Stromal cell of bone marrow (primary cell): ENCODE measurements at regions not wholly inside any gene's neighbourhood (a gene's known extent, or its start where the extent isn't known, plus 50 kb on each side); places are given as distances from the start of the nearest gene placed in this dataset.
A peak's percentile ranks its signal among the peaks of the same experiment; 100 is the strongest.
"Not testable (repeated sequence)": the region's sequence is repeated elsewhere in the genome, so short reads cannot be mapped to it uniquely, and the experiment has no call there.

Experiments used
- DNase-seq: peaks from one replicate; pipeline ENCODE4 v3.0.0-alpha.2; 2012; ENCODE audit warnings: low read depth

DNA sequence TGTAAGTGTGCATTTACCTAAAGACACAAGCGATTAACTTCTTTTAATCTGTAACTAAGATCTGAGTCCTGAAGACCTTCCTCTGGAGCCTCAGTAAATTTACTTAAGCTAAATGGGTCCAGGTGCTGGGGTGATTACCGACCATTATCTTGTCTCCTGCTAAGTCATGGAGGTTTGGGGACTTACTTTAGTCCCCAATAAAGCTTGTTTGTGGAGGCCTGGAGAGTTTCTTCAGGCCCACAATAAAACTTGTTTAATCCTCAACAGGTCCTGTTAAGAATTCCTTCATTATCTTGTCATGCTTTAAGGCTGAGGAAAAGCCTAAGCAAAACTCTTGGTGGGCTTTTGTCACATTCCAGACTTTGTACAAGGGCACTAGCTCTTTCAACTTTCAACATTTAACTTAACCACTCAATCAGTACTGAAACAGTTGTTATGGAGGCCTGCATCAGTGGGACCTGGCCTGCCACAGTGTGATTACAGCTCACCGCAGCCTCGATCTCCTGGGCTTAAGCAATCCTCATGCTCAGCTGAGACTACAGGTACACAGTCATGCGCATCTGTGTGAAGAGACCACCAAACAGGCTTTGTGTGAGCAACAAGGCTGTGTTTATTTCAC is 84.0 kb downstream of the FMO4 start:
- no peak for DNase-seq

DNA sequence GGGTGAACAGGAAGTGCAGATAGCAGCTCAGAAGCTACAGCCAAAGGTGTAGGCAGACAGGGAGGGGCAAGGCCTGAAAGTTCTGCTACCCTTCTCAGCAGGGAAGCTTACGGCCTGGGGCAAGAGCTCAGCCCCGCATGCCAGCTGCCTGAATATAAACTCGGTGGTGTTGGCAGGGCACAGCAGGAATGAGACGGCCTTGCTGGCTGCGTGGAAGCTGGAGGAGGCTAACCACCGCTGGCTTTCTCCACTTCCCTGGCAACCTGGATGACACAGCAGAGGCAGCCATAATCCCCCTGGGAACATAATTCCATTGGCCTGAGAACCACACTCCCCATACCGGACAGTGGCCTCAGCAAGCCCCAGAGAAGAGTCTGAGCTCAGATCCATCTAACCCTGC is 81.9 kb upstream of the PRRC2C start:
- DNase-seq: no peak

DNA sequence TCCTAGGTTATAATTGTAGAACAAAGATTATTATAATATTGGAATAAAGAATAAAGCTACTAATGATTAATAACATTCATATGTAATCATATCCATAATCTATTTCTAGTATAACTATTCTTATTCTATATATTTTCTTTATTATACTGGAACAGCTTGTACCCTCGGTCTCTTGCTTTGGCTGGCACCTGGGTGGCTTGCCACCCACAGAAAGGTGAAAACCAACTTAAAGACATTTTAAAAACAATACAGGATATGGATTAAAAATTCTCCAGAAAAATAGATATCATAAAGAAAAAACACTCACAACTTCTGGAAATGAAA is 80.0 kb upstream of the PRRC2C start:
- no peak for DNase-seq

DNA sequence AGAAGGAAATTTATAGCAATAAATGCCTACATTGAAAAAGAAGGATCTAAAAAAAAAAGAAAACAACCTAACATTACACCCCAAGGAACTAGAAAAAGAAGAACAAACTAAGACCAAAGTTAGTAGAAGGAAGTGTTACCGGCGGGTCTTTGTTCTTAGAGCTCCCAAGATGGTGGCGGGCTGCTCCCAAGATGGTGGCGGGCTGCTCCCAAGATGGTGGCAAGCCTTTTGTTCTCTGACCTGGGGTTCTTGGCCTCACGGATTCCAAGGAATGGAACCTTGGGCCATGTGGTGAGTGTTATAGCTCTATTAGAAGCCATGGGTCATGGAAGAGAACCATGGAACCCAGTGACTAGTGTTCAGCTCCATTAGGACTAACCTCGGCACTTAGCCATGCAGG is 71.8 kb upstream of the PRRC2C start:
- DNase-seq: not testable (repeated sequence)

- no peak for DNase-seq
Observed at GRCh38 chr1:171418546-171418945, 66.8 kb upstream of the PRRC2C start.

- no peak for DNase-seq
Observed at GRCh38 chr1:171420810-171421209, 64.5 kb upstream of the PRRC2C start.

DNA sequence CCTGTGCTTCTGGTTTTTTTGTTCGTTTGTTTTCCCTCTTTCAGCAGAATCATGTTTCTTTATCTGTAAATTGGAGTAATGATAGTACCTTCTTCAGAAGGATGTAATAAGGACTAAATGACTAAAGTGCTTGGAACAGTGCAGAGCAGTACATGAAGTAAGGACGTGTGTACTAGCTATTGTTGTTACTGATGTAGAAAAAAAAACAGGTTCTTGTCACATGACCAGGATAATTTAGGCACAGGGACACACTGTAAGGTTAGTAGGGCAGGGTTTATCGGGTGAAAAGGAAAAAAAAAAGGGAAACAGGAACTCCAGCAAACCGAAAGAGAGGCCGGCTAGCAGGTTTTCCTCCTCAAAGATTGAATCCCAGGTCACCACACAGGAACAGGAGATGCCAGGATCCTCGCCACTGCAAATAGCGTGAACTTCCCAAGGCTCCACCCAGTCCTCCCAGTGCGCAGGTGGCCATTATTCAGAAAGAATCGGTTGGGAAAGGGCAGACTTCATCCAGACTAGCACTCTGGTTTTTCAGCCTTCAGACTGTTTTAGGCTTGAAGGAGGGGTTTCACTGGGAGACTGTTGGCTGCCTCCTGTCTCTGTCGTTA is 63.8 kb upstream of the PRRC2C start:
- DNase-seq: no peak

GRCh38 chr1:171422511-171422910 is 62.8 kb upstream of the PRRC2C start:
- no peak for DNase-seq

DNA sequence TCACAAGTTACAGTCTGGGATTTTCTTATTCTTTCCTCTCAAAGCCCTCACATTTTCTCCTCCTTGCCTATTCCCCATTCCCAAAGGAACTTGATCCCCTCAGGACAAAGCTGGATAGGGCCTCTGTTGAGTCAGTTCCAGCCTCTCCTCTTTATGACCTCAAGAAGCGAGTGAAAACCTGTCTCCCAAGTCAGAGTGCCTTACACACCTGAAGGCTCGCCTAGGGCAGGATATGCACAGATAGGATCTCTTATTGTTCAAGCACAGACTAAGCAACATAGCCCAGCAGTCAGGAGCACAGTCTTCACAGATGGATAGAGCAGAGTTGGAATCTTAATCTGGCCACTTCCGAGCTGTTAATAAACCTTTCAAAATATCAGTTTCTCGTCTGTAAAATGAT is 60.8 kb upstream of the PRRC2C start:
- DNase-seq: no peak

GRCh38 chr1:171426645-171427044 is 58.7 kb upstream of the PRRC2C start:
- no peak for DNase-seq

GRCh38 chr1:171427852-171428471 is 57.4 kb upstream of the PRRC2C start:
- no peak for DNase-seq

DNA sequence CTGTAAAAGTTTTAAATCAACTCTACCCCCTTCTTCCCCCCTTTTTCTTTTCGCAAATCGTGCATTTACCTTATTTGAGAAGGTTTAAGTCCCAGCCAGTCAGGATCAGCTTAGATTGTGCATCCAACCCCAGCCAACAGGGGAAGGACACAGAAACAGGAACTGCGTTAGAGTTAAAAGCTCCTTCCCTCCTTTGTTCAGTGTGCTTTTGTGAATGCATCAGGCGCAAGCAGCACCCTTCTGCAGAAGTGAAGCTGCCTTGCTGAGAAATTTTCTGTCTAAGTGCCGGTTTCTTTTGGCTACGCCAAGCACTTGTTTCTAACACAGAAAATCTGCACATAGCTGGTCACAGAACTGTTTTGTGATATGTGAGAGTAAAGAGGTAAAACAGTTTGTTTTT is 56.2 kb upstream of the PRRC2C start:
- no peak for DNase-seq

GRCh38 chr1:171431994-171432393 is 53.3 kb upstream of the PRRC2C start:
- no peak for DNase-seq

DNA sequence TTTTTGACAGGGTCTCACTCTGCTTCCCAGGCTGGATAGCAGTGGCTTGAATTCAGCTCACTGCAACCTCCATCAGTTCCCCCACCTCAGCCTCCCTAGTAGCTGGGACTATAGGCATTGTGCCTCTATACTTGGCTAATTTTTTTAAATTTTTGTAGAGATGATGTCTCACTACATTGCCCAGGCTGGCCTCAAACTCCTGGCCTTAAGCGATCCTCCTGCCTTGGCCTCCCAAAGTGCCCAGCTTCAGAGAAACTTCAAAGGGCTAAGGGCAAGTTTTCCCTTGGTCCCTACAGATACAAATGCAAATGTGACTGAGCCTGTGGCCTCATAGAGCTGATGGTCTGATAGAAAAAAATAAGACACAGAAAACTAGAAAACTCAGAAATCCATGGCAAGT is 52.9 kb upstream of the PRRC2C start:
- no peak for DNase-seq

DNA sequence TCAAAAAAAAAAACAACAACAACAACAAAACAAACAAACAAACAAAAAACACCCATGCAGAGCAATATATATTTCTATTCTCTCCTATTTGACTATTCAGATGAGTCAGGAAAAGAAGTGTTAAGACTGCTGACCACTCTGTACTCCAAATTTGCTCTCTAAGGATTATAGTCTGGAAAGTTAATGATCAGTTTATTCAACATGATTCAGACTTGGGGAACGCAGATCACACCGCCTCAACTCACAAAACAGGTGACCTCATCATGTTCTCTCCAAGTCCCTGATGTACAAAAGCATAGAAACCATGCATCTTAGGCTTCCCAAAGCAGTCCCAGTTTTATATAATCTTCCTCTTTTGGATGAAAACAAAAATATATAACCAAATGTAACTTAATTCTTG is 51.9 kb upstream of the PRRC2C start:
- DNase-seq: peak; percentile 69

GRCh38 chr1:171434717-171435346 is 50.5 kb upstream of the PRRC2C start:
- DNase-seq: peak; percentile 89
